HFFc6 (cell line): ENCODE measurements at regions not wholly inside any gene's neighbourhood (a gene's known extent, or its start where the extent isn't known, plus 50 kb on each side); places are given as distances from the start of the nearest gene placed in this dataset.

Experiments used
- DNase-seq: peaks from one replicate; pipeline ENCODE4 v3.0.0-alpha.2; 2018
- H3K27ac Mint-ChIP-seq: 2 replicates; pipeline ENCODE4 v1.8.0; 2020; ENCODE audit warnings: mild to moderate bottlenecking, mixed read lengths
- H3K27me3 Mint-ChIP-seq: 2 replicates; pipeline ENCODE4 v1.8.0; 2021; ENCODE audit warnings: mild to moderate bottlenecking, moderate library complexity, mixed read lengths; ENCODE audit not compliant: insufficient read depth
- H3K36me3 Mint-ChIP-seq: 2 replicates; pipeline ENCODE4 v1.8.0; 2021; ENCODE audit warnings: low read depth, mixed read lengths
- H3K4me1 Mint-ChIP-seq: 2 replicates; pipeline ENCODE4 v1.8.0; 2020; ENCODE audit warnings: low read depth, mixed read lengths
- H3K4me3 Mint-ChIP-seq: 2 replicates; pipeline ENCODE4 v1.8.0; 2020; ENCODE audit warnings: mild to moderate bottlenecking, moderate library complexity, mixed read lengths
- H3K9me3 Mint-ChIP-seq: 2 replicates; pipeline ENCODE4 v1.8.0; 2020; ENCODE audit warnings: mild to moderate bottlenecking, mixed read lengths
- CTCF ChIP-seq: fragments of 200-600 bp; sonication (generic); IDR thresholded peaks from 2 replicates; pipeline ENCODE4 v1.5.0; 2021; ENCODE audit warnings: antibody characterized with exemption, mild to moderate bottlenecking

- Mint-ChIP-seq H3K9me3 (peaks cover 10% of the 10 kb centered on the region; the same call in 1 of the 2 replicates), H3K4me3 (no peak overlapping the region), H3K27me3 (peaks cover 2% of the 10 kb centered on the region), H3K4me1 (no peaks in the 10 kb centered on the region), H3K36me3 (no peaks in the 10 kb centered on the region; the same call in 1 of the 2 replicates), H3K27ac (no peak overlapping the region)
- no peak for TF ChIP-seq CTCF
- no peak for DNase-seq
Observed at GRCh38 chr11:134468081-134468668, 56.1 kb upstream of the B3GAT1 start.

GRCh38 chr11:134466610-134467567, 54.8 kb upstream of the B3GAT1 start:
- H3K27me3 Mint-ChIP-seq: peaks cover 2% of the 10 kb centered on the region
- peaks cover 14% of the 10 kb centered on the region for H3K9me3 Mint-ChIP-seq
- H3K4me1 Mint-ChIP-seq: no peaks in the 10 kb centered on the region
- H3K27ac Mint-ChIP-seq: no peak overlapping the region
- TF ChIP-seq CTCF: no peak
- H3K36me3 Mint-ChIP-seq: no peaks in the 10 kb centered on the region; the same call in 1 of the 2 replicates
- no peak overlapping the region for H3K4me3 Mint-ChIP-seq
- DNase-seq: no peak

DNA sequence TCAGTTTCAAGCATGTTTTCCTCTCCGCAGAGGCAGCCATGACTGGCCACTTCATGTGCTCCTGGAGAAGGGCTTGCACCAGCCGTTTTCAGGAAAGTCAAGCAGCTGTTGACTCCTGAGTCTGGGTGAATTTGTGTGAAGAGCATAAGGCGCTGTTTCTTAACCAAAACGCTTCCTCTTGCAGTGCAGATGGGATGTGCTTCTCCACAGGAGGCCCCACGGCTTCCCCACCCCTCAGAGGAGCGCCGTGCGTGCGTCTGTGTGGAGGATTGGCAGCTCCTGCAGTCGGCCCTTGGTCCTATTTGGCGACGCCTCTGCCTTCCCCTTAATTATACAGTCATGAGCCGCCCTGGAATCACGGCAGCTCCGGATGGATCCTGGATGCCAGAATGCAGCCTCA, 54.1 kb upstream of the B3GAT1 start:
- Mint-ChIP-seq H3K4me3 (no peak overlapping the region), H3K9me3 (peaks cover 22% of the 10 kb centered on the region), H3K27me3 (no peaks in the 10 kb centered on the region; the same call in 1 of the 2 replicates)

GRCh38 chr11:134464981-134465730, 53.1 kb upstream of the B3GAT1 start:
- Mint-ChIP-seq H3K4me1 (no peaks in the 10 kb centered on the region), H3K27me3 (no peaks in the 10 kb centered on the region; the same call in 1 of the 2 replicates), H3K9me3 (peaks cover 27% of the 10 kb centered on the region), H3K36me3 (no peaks in the 10 kb centered on the region), H3K27ac (no peak overlapping the region), H3K4me3 (no peak overlapping the region)
- TF ChIP-seq CTCF: no peak
- no peak for DNase-seq

More for the DNA sequence above, 54.1 kb upstream of the B3GAT1 start:
- Mint-ChIP-seq H3K4me1 (no peaks in the 10 kb centered on the region), H3K36me3 (no peaks in the 10 kb centered on the region), H3K27ac (no peak overlapping the region)
- no peak for DNase-seq
- no peak for TF ChIP-seq CTCF

DNA sequence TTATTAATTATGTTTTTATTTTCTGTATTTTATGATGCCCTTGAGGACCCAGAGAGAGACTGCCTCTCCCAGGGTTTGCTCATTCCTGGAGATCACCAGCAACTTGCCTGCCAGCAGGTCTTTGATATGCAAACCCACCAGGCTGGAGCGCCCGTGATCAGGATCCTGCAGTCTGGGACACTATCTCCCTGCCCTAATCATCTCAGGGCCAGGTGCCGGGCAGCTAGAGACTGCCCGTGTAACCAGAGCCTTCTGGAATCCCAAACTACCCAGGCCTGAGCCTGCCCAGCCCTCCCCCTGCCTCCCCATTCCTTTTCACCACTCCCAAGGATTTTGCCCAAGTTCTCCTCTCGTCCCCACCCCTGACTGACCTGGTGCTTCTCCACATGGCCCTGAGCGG, 52.2 kb upstream of the B3GAT1 start:
- no peak for TF ChIP-seq CTCF
- H3K4me3 Mint-ChIP-seq: no peak overlapping the region
- H3K9me3 Mint-ChIP-seq: peaks cover 32% of the 10 kb centered on the region
- H3K27ac Mint-ChIP-seq: no peak overlapping the region
- no peaks in the 10 kb centered on the region; the same call in 1 of the 2 replicates for H3K27me3 Mint-ChIP-seq
- DNase-seq: no peak
- no peaks in the 10 kb centered on the region for H3K36me3 Mint-ChIP-seq
- no peaks in the 10 kb centered on the region for H3K4me1 Mint-ChIP-seq
